A172 (cell line): ENCODE measurements at regions not wholly inside any gene's neighbourhood (a gene's known extent, or its start where the extent isn't known, plus 50 kb on each side); places are given as distances from the start of the nearest gene placed in this dataset.
A peak's percentile ranks its signal among the peaks of the same experiment; 100 is the strongest.
"Not testable (repeated sequence)": the region's sequence is repeated elsewhere in the genome, so short reads cannot be mapped to it uniquely, and the experiment has no call there.

Source experiments
- DNase-seq: peaks from one replicate; pipeline ENCODE4 v3.0.0-alpha.2; 2015; ENCODE audit warnings: low spot score

DNA sequence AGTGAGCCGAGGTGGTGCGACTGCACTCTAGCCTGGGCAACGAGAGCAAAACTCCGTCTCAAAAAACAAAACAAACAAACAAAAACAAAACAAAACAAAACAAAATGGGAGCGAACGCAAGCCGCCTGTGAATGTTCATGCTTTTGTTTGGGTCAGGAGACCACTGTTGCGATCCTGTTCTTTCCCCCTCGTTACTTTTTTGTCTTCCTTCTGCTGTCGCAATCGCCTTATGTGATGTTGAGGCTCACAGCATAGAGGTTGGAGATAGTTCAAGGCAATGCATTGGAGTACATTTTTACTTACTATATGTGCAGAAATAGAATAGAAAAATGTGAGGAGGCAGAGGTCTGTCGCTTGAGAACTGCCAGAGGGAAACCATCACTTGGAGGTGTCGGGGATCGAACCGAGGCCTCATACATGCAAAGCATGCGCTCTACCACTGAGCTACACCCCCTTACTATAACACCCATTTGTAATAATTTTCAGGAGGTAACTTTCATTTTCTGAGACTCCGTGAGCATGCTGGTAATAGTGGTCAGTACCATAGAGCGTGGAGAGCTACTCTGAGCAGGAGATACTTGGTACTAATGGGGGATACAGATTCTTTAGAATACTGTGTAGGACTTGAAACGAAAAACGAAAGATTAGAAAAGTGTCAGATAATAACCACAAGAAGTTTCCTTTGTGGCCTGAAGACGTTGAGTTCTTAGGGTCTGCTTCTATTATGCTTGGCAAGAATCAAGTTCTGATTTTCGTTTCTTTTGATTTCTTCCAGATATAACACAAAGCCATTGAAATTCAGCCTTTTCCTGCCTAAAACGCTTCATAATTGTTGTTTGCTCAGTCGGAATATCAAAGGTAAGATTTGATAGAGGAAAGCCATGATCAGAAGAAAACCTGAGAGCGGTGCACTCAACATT, 121.1 kb downstream of the TRIM27 start:
- DNase-seq: peak; percentile 82

- DNase-seq: peak; percentile 31
Observed at GRCh38 chr6:28803337-28803709, 120.5 kb downstream of the TRIM27 start.

GRCh38 chr6:28807682-28808280, 116.0 kb downstream of the TRIM27 start:
- peak; percentile 82 for DNase-seq

GRCh38 chr6:28808383-28808782, 115.4 kb downstream of the TRIM27 start:
- no peak for DNase-seq

- DNase-seq: peak; percentile 39
Observed at GRCh38 chr6:28809947-28810658, 113.7 kb downstream of the TRIM27 start.

DNA sequence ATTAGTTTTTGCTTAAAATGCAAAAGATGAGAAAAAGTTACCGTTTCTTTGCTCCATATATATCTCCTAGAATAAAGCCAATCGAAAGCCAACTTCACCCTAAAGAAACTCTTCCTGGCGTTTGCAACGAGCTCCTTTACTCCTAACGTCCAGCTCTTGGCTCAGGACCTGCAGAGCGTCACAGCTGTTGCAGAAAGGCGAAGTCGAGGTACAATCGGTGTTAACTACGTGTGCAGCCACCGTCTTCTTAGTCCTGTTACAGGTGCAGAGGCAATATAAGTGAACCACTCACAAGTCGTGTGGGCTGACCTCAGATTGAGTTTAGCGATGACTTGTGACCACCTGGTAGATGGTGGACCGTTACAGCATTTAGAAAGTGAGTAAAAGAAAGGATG, 113.1 kb downstream of the TRIM27 start:
- DNase-seq: no peak

DNA sequence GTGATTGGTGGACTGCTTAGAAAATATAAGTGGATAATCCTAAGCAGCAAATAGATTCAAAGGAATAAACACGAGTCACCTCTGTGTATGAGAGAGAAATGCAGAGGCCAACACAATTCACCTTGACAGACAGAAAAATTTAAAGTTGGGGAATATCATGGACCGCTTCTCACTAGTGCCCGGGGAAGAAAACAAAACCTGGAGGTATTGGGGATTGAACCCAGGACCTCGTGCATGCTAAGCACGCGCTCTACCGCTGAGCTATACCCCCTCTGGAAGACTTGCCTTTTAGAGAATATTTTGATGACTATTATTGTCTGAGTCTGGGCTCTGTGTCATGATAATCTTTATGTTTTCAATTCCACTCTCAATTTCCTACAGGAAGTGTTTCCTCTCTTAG, 111.9 kb downstream of the TRIM27 start:
- peak; percentile 39 for DNase-seq

GRCh38 chr6:28812778-28813569, 110.8 kb downstream of the TRIM27 start:
- no peak for DNase-seq

DNA sequence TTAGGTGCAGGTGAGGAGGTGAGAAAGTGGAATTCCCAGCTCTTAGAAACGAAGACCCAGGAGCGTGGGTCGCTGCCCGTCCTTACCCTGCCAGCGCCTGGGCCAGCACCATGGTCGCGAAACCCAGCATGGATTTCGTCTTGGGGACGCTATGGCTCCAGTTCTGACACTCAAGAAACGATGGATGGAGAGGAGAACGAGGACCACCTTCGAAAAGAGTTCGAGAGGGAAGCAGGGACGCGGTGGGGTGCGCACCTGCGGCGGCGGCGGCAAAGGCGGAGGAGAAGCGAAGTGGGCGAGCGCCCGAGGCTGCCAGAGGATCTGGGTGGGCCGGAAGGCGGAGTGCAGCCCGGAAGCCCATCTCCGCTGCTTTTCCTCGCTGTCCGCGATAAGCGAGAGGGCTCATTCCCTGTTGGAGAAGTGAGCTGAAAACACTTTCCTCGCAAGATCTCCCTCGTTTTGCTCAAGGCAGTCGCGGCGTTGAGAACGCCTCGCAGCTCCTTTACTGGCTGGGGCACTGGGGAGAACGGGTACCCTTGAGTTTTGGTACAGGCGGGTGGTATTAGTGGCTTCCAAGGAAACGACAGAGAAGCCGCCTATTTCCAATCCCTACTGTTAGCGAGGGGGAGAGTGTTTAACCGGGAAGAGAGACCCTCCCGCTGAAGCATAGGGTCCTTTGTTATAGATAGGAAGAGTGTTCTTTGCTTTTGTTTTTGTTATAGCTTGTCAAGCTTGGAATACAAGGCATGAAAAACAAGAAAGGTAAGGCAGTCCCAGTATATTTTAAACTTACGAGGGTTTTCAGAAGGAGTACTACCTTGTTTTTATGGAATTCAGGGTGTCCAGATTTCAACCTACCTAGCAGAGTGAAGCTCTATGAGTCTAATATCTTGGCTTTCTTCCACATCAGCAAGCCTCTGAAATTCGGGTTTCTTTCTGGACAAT, 109.5 kb downstream of the TRIM27 start:
- no peak for DNase-seq

GRCh38 chr6:28816339-28816908, 107.4 kb downstream of the TRIM27 start:
- no peak for DNase-seq

DNA sequence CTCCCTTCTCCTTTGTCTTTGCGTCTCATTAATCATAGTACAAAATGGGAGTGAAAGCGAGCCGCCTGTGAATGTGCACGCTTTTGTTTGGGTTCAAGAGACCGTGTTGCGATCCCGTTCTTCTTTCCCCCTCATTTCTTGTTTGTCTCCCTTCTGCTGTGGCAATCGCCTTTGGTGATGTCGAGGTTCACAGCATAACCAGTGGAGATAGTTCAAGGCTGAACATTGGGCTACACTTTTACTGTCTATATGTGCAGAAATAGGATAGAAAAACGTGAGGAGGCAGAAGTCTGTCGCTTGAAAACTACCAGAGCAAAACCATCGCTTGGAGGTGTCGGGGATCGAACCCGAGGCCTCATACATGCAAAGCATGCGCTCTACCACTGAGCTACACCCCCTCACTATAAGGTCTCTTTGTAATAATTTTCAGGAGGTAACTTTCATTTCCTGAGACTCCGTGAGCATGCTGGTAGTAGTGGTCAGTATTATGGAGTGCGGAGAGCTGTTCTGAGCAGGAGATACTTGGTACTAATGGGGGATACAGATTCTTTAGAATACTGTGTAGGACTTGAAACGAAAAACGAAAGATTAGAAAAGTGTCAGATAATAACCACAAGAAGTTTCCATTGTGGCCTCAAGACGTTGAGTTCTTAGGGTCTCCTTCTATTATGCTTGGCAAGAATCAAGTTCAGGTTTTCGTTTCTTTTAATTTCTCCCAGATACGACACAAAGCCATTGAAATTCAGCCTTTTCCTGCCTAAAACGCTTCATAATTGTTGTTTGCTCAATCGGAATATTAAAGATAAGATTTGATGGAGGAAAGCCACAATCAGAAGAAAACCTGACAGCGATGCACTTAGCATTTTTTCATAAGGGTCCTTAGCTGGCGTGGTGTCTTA, 106.6 kb downstream of the TRIM27 start:
- DNase-seq: peak; percentile 92

DNA sequence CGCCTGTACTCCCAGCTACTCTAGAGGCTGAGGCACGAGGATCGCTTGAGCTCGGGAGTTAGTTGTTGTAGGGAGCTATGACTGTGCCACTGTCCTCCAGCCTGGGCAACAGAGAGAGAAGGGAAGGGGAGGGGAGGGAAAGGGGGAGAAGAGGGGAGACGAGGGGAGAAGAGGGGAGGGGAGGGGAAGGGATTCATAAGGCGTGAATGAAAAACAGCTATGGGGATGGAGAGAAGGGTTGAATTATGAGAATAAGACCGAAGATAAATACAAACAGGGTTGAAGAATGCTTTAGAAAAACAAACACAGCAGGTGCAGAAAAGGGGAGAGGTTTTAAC, 106.0 kb downstream of the TRIM27 start:
- peak; percentile 35 for DNase-seq

DNA sequence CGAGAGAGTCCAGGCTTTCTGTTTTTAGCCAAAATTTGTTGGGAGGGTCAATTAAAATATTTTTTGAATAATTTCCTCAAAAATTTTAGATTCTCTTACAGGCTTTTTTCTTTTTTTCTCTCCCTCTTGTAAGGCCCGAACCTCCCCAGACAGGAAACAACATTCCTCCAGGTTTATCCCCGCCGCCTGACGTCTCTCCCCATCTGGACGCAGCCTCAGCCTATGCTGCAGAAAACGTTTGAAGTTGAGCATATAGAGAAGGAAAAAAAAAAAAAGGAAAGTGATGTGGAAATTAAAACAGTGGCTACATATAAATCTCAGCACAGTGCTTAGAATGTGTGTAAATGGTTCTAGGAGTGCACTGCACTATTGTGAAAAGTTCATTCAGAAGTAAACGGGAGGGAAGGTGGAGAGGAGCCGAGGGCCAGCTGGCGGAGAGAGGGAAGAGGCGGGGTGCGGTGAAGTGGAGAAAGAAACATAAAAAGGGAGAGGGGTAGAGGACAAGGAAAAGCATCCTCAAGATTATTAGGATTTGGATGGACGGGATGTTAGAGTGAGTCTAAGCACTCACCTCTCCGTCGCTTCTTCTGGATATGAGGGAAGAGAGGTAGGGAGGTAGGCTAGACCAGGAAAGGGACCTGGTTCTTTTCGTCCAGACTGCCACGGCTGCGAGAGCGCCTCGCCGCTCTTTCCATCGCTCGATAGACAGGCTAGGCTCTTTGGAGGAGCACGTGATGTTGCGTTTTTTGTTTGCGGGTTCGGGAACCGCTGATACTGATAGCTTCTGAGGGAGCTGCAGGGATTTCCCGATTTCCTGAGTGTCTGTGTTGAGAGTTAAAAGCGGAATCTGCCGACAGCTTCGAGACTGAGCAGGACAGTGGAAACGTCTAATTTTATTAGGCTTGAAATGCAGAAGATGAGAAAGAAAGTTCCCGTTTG, 98.7 kb downstream of the TRIM27 start:
- DNase-seq: no peak

DNA sequence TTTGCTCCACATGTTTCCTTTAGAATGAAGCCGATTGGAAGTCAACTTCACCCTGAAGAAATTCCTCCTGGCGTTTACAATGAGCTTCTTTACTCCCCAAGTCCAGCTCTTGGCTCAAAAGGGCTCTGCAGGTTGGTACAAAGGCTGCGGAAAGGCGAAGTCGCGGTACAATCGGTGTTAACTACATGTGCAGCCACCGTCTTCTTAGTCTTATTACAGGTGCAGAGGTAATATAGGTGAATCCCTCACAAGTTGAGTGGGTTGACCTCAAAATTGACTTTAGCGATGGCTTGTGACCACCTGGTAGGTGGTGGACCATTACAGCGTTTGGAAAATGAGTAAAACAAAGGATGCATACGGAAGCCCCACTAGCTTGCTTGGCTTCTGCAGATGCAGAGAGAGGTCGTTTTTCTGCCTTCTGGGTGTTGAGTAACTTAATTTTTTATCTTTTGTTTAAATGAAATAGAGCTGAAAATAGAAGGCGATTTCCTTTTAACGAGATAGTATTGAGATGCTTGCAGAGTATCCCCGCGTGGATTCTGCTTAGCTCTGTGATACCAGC, 98.0 kb downstream of the TRIM27 start:
- DNase-seq: no peak

DNA sequence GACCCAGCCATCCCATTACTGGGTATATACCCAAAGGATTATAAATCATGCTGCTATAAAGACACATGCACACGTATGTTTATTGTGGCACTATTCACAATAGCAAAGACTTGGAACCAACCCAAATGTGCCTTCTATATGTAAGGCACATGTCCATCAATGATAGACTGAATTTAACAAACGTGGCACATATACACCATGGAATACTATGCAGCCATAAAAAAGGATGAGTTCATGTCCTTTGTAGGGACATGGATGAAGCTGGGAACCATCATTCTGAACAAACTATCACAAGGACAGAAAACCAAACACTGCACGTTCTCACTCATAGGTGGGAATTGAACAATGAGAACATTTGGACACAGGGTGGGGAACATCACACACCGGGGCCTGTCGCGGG, 92.1 kb downstream of the TRIM27 start:
- not testable (repeated sequence) for DNase-seq

GRCh38 chr6:28836703-28837102, 87.1 kb downstream of the TRIM27 start:
- DNase-seq: peak; percentile 6

- DNase-seq: peak; percentile 64
Observed at GRCh38 chr6:28838289-28838633, 85.5 kb downstream of the TRIM27 start.
